PC-3 (cell line): ENCODE measurements at regions not wholly inside any gene's neighbourhood (a gene's known extent, or its start where the extent isn't known, plus 50 kb on each side); places are given as distances from the start of the nearest gene placed in this dataset.
"Not testable (repeated sequence)": the region's sequence is repeated elsewhere in the genome, so short reads cannot be mapped to it uniquely, and the experiment has no call there.

Experiments used
- ATAC-seq: fragments of 200-7000 bp; cut with Tn5 transposase; 2 replicates; pipeline ENCODE4 v1.9.1; 2020; ENCODE audit warnings: mild to moderate bottlenecking, moderate library complexity
- BruUV-seq: library from RNA; stranded (reverse); fragments of 400-500 nt; replicated peaks from 2 replicates; lab custom pipeline; 2021; lab: Mats Ljungman, UMichigan
- CTCF ChIA-PET: fragments of 300-600 bp; sonication (Branson Sonifier 250); formaldehyde crosslinking; loops from one replicate; lab custom pipeline; 2022; ENCODE audit warnings: antibody characterized with exemption; lab: Charles Lee
- POLR2A ChIA-PET: fragments of 300-600 bp; sonication (Branson Sonifier 250); formaldehyde crosslinking; loops from one replicate; lab custom pipeline; 2022; ENCODE audit warnings: antibody characterized with exemption; ENCODE audit not compliant: unreplicated experiment; lab: Charles Lee
- DNase-seq: peaks from one replicate; pipeline ENCODE4 v3.0.0-alpha.2; 2015
- H2AFZ ChIP-seq: fragments of 300-600 bp; sonication (generic); 2 replicates; pipeline ENCODE4 v1.6.0; 2016; ENCODE audit warnings: antibody characterized with exemption, low read length
- H3F3A ChIP-seq: fragments of 300-600 bp; sonication (generic); one replicate; pipeline ENCODE4 v1.6.0; 2017; ENCODE audit warnings: antibody characterized with exemption, low read length, control low read depth, mild to moderate bottlenecking; ENCODE audit not compliant: unreplicated experiment
- H3K27ac ChIP-seq: fragments of 300-600 bp; sonication (generic); 2 replicates; pipeline ENCODE4 v1.5.1; 2016; ENCODE audit warnings: mild to moderate bottlenecking, low read length
- H3K27me3 ChIP-seq: fragments of 300-600 bp; sonication (generic); 2 replicates; pipeline ENCODE4 v1.6.1; 2016; ENCODE audit warnings: low read length, mixed read lengths
- H3K36me3 ChIP-seq: fragments of 300-600 bp; sonication (generic); 2 replicates; pipeline ENCODE4 v1.6.1; 2016; ENCODE audit warnings: low read depth, mixed run types, low read length, mixed read lengths
- H3K4me1 ChIP-seq: fragments of 300-600 bp; sonication (generic); 2 replicates; pipeline ENCODE4 v1.5.1; 2016; ENCODE audit warnings: low read length; ENCODE audit not compliant: insufficient read depth
- H3K4me2 ChIP-seq: fragments of 300-600 bp; sonication (generic); 2 replicates; pipeline ENCODE4 v1.6.0; 2016; ENCODE audit warnings: low read length
- H3K4me3 ChIP-seq: fragments of 300-600 bp; sonication (generic); 2 replicates; pipeline ENCODE4 v1.5.1; 2016; ENCODE audit warnings: mild to moderate bottlenecking, low read length, mixed read lengths
- H3K79me2 ChIP-seq: fragments of 300-600 bp; sonication (generic); 2 replicates; pipeline ENCODE4 v1.6.1; 2017; ENCODE audit warnings: low read length, mixed read lengths
- H3K9ac ChIP-seq: fragments of 300-600 bp; sonication (generic); 2 replicates; pipeline ENCODE4 v1.6.0; 2016; ENCODE audit warnings: mild to moderate bottlenecking, low read length
- H3K9me2 ChIP-seq: fragments of 300-600 bp; sonication (generic); replicated peaks from 2 replicates; pipeline ENCODE4 v1.6.1; 2016; ENCODE audit warnings: mixed run types, low read length, mixed read lengths
- H3K9me3 ChIP-seq: fragments of 300-600 bp; sonication (generic); 2 replicates; pipeline ENCODE4 v1.6.1; 2016; ENCODE audit warnings: low read length, mixed read lengths
- H4K20me1 ChIP-seq: fragments of 300-600 bp; sonication (generic); 2 replicates; pipeline ENCODE4 v1.6.1; 2016; ENCODE audit warnings: low read length, mixed read lengths
- CTCF ChIP-seq: fragments of 300-600 bp; sonication (generic); conservative IDR thresholded peaks from 2 replicates; pipeline ENCODE4 v1.5.1; 2017; ENCODE audit warnings: antibody characterized with exemption, low read depth, mild to moderate bottlenecking, low read length
- EZH2 ChIP-seq: fragments of 300-600 bp; sonication (generic); IDR thresholded peaks from one replicate; pipeline ENCODE4 v1.6.1; 2017; ENCODE audit warnings: antibody characterized with exemption, mild to moderate bottlenecking, low read length; ENCODE audit not compliant: unreplicated experiment
- EZH2phosphoT487 ChIP-seq: fragments of 300-600 bp; sonication (generic); IDR thresholded peaks from 2 replicates; pipeline ENCODE4 v1.6.1; 2018; ENCODE audit warnings: mild to moderate bottlenecking, antibody characterized with exemption, low read length, borderline replicate concordance
- intact Hi-C: fragments of 100-400 bp; cut with micrococcal nuclease; formaldehyde crosslinking; loops from 2 replicates; pipeline ENCODE4 v1.9.0; 2023

GRCh38 chr9:73923796-73924195, 573.3 kb upstream of the RORB start:
- ChIA-PET POLR2A (no interaction called here), CTCF (no interaction called here)
- Histone ChIP-seq H3K4me2 (no peak overlapping the region), H3F3A (no peaks in the 10 kb centered on the region), H3K79me2 (no peaks in the 10 kb centered on the region), H3K9ac (no peak overlapping the region), H3K9me3 (no peaks in the 10 kb centered on the region), H3K27me3 (no peaks in the 10 kb centered on the region), H4K20me1 (no peaks in the 10 kb centered on the region), H3K36me3 (no peaks in the 10 kb centered on the region), H3K4me1 (no peaks in the 10 kb centered on the region), H2AFZ (no peak overlapping the region), H3K4me3 (no peak overlapping the region), H3K27ac (no peak overlapping the region), H3K9me2 (no peaks in the 10 kb centered on the region)
- intact Hi-C loops, result no loop called here
- no peak for TF ChIP-seq EZH2phosphoT487
- no peak for TF ChIP-seq EZH2
- DNase-seq (no peak), ATAC-seq (no peak)
- no TSS peak for BruUV-seq

- TF ChIP-seq EZH2, result no peak
- intact Hi-C loops, result no loop called here
- Histone ChIP-seq H3K79me2 (no peaks in the 10 kb centered on the region), H3K36me3 (no peaks in the 10 kb centered on the region), H3K9me3 (no peaks in the 10 kb centered on the region), H3K4me1 (no peaks in the 10 kb centered on the region), H3K9ac (no peak overlapping the region), H3K27ac (no peak overlapping the region), H3F3A (no peaks in the 10 kb centered on the region), H2AFZ (no peak overlapping the region), H3K4me3 (no peak overlapping the region), H4K20me1 (no peaks in the 10 kb centered on the region), H3K27me3 (no peaks in the 10 kb centered on the region), H3K9me2 (no peaks in the 10 kb centered on the region), H3K4me2 (no peak overlapping the region)
- ATAC-seq (no peak), DNase-seq (no peak)
- BruUV-seq, result no TSS peak
- ChIA-PET POLR2A (no interaction called here), CTCF (no interaction called here)
These were observed 546.0 kb upstream of the RORB start for GRCh38 chr9:73951147-73951546.

GRCh38 chr9:73962792-73963191, 534.3 kb upstream of the RORB start:
- Histone ChIP-seq H3K36me3 (no peaks in the 10 kb centered on the region), H3F3A (no peaks in the 10 kb centered on the region), H3K9ac (no peak overlapping the region), H3K4me2 (no peak overlapping the region), H3K27me3 (no peaks in the 10 kb centered on the region), H2AFZ (no peak overlapping the region), H3K27ac (no peak overlapping the region), H3K9me3 (no peaks in the 10 kb centered on the region), H3K4me3 (no peak overlapping the region), H3K79me2 (no peaks in the 10 kb centered on the region), H3K4me1 (no peaks in the 10 kb centered on the region), H4K20me1 (no peaks in the 10 kb centered on the region), H3K9me2 (no peaks in the 10 kb centered on the region)
- ChIA-PET CTCF (no interaction called here), POLR2A (interaction anchor here (1.0 kb wide), 1 partner anchor 184 kb away, joined by 4 read pairs; no protein-coding TSS in a partner anchor)
- intact Hi-C loops, result no loop called here
- DNase-seq (no peak), ATAC-seq (no peak)
- no TSS peak for BruUV-seq
- TF ChIP-seq EZH2 (no peak), CTCF (no peak), EZH2phosphoT487 (no peak)

- ChIA-PET CTCF (no interaction called here), POLR2A (no interaction called here)
- no peaks in the 10 kb centered on the region for H3K36me3 ChIP-seq
- TF ChIP-seq EZH2phosphoT487, result no peak
- TF ChIP-seq CTCF, result no peak
- TF ChIP-seq EZH2, result no peak
- intact Hi-C loops, result no loop called here
- no peaks in the 10 kb centered on the region for H3F3A ChIP-seq
- H4K20me1 ChIP-seq, result no peaks in the 10 kb centered on the region
- H3K27ac ChIP-seq, result no peak overlapping the region
- ATAC-seq (no peak), DNase-seq (no peak)
- BruUV-seq, result no TSS peak
- no peaks in the 10 kb centered on the region for H3K9me2 ChIP-seq
- H3K79me2 ChIP-seq, result no peaks in the 10 kb centered on the region
- no peaks in the 10 kb centered on the region for H3K4me1 ChIP-seq
- no peaks in the 10 kb centered on the region for H3K9me3 ChIP-seq
- no peaks in the 10 kb centered on the region for H3K27me3 ChIP-seq
- no peak overlapping the region for H3K4me2 ChIP-seq
- no peak overlapping the region for H3K9ac ChIP-seq
- no peak overlapping the region for H2AFZ ChIP-seq
- no peak overlapping the region for H3K4me3 ChIP-seq
These were observed 527.2 kb upstream of the RORB start for GRCh38 chr9:73969936-73970335.

GRCh38 chr9:73976424-73976823, 520.7 kb upstream of the RORB start:
- intact Hi-C loops, H3K79me2 ChIP-seq, H3K9me3 ChIP-seq, CTCF ChIA-PET, H3K9me2 ChIP-seq, ATAC-seq, H3K27ac ChIP-seq, H4K20me1 ChIP-seq, H2AFZ ChIP-seq, H3F3A ChIP-seq, BruUV-seq, H3K4me3 ChIP-seq, H3K27me3 ChIP-seq, H3K4me1 ChIP-seq, H3K9ac ChIP-seq, H3K4me2 ChIP-seq, H3K36me3 ChIP-seq, POLR2A ChIA-PET, DNase-seq: not testable (repeated sequence)
